Inflammatory macrophage treated with lipopolysaccharide for 1 hour (primary cell): ENCODE measurements at regions not wholly inside any gene's neighbourhood (a gene's known extent, or its start where the extent isn't known, plus 50 kb on each side); places are given as distances from the start of the nearest gene placed in this dataset.

Experiments used
- DNase-seq, 2 donors: peaks; one replicate each; pipeline ENCODE4 v3.0.0-alpha.2; 2020 to 2022

GRCh38 chr18:73514449-73514848, 633.2 kb downstream of the FBXO15 start:
- DNase-seq = no peak

GRCh38 chr18:73511771-73512503, 635.7 kb downstream of the FBXO15 start:
- no peak for DNase-seq

DNA sequence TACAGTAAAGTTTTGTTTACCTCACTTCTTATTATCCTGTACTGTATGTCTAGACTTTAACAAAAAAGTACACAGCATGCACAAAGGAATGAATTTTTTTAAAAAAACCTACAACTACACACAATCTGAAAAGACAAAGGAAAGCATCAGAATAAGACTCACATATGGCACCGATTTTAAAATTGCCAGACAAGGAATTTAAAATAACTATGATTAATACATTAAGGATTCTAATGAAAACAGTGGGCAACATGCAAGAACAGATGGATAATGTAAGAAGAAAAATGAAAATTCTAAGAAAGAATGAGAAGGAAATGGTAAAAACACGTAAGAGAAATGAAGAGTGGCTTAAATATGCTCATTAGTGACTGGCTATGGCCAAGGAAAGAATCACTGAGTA, 638.2 kb downstream of the FBXO15 start:
- DNase-seq = no peak

- DNase-seq = no peak
Measured at GRCh38 chr18:73503326-73503725, 635.5 kb upstream of the NETO1 start.

GRCh38 chr18:73487966-73488365, 620.2 kb upstream of the NETO1 start:
- DNase-seq = no peak

- no peak for DNase-seq
Measured at GRCh38 chr18:73485166-73485565, 617.4 kb upstream of the NETO1 start.

GRCh38 chr18:73482901-73483300, 615.1 kb upstream of the NETO1 start:
- DNase-seq = no peak

DNA sequence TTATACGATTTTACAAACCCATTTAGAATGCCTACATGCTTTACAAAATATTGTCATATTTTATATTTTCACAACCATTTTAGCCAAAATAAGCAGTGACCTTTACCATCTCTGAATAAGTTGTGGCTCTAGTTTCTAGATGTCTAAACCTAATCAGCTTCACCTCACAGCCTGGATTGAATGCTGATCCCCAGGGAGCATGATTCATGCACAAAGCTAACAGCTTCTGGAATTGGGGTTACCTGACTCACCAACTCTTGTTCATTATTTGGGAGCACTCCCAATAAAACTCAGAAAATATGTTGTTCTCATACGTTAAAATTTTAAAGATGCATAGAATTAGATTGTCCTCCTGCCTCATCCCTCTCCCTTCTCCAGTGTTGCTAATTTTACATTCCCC, 611.7 kb upstream of the NETO1 start:
- no peak for DNase-seq

DNA sequence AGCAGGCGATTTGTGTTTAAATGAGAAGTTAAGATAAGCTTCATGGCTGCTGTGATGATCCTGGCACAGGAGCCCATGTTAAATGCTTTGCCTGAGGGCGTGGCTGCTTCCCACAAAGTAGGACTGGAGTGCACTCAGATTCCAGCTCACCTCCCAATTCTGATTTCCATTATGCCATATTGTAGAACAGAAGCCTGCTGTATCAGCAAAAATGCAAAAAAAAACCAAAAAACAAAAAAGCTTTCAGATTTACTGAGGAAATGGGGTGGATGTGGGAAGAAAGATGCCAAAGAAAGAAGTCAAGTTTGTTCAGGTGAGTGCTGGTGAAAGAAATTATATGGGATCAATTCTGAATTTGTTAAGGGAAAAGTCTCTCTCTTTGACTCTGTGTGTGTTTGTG, 610.4 kb upstream of the NETO1 start:
- DNase-seq = no peak

GRCh38 chr18:73476031-73476430, 608.2 kb upstream of the NETO1 start:
- no peak for DNase-seq

- DNase-seq = no peak
Measured at GRCh38 chr18:73462092-73462491, 594.3 kb upstream of the NETO1 start.

GRCh38 chr18:73461780-73462059, 593.9 kb upstream of the NETO1 start:
- no peak for DNase-seq

DNA sequence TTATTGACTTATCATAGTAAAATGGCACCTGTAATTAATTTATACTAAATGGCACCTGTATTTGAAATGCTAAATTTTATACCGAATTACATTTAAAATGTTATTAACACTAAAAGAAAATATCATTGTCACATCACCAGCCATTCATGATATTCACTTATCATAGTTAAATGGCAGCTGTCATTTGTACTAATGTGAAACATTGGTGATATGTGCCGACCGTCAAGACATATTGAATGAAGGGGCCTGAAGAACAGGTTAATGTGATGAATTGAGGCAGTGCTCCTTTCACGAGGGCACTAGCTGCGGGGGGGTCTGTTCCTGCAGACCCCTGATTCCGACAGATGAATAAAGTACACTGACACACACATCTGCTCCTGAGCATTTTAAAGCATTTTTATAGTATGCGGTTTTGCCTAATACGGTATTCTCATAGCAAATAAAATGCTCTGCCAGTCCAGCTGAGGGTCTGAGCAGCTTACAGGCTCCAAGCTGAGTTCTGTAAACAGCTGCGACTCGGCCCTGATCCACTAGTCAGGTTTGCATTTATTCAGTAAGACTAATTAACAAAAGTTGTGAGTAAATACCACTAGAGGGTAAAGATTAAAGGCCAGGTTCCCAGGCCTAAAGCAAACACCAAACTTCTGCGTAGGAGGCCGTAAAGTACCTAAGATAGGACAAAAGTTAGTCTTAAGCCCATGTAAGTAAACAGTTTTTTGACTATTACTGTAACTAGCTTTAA, 593.4 kb upstream of the NETO1 start:
- DNase-seq = no peak

GRCh38 chr18:73458186-73458964, 590.6 kb upstream of the NETO1 start:
- DNase-seq = no peak

DNA sequence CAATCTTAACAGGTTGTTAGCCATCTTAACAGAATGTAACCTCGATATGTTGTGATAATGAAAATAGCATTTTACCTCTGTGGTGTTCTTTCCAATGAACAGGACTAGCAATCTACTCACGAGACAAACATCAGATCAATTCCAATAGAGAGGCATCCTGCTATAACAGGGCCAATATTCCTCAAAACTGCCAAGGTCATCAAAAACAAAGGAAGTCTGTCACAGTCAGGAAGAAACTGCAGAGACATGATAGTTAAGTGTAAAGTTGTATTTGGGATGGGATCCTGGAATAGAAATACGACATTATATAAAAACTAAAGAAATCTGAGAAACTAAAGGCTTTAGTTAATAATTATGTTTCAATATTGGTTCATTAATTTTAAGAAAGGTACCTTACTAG, 588.9 kb upstream of the NETO1 start:
- no peak for DNase-seq

- no peak for DNase-seq
Measured at GRCh38 chr18:73452866-73453265, 585.1 kb upstream of the NETO1 start.

DNA sequence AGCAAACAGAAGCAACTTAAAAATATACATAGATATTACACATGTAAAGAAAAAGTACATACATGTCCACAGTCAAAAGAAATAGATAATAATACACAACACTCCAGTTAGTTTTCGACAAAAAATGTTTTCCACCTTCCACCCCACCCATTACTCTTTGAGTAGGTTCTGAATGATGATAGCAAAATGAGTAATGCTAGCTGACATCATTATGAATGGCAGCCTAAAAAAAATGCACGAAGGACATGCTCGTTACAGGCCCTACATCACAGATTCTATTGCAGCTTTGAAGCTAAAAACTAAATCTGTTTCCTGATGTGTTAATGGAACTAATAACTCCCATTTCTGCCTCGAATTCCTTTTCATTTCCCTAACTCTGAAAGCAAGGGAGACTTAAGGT, 578.7 kb upstream of the NETO1 start:
- no peak for DNase-seq

DNA sequence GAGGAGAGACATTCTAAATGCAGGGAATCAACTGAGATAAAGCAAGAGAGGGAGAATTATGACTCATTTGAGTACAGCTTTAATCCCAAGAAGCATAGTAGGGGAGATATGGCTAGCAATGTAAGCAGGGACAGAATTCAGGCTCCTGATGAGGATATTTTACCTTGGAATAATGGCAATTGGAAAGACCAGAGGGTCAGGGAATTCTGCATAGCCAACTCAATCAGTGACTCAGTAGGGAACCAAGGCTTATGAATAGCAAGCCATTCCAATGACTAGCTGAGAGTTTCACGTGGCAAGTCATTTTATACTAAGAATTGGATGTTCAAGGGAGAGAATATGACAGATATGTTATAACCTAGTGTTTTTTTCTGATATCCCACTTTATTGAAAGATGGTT, 563.8 kb upstream of the NETO1 start:
- no peak for DNase-seq

GRCh38 chr18:73421010-73421409, 553.2 kb upstream of the NETO1 start:
- DNase-seq = no peak

- no peak for DNase-seq
Measured at GRCh38 chr18:73419531-73419930, 551.7 kb upstream of the NETO1 start.

GRCh38 chr18:73414598-73414997, 546.8 kb upstream of the NETO1 start:
- DNase-seq = no peak

DNA sequence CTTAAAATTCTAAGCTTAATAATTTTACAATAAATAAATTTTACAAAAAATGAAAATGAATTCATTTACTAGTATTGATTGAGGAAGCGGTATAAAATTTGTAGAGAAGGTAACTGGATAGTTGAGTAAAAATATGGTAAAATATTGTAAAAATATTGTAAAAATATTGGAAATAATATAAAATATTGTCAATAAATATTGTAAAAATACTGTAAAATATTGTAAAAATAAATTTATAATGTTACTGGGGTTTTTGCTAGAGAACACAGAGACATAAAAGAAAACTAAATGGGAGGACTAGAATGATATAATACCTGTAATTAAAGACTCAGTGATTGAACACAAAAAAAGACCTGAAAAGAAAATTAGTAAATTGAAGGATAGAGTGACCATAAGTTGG, 546.3 kb upstream of the NETO1 start:
- no peak for DNase-seq

GRCh38 chr18:73409242-73409641, 541.5 kb upstream of the NETO1 start:
- no peak for DNase-seq

DNA sequence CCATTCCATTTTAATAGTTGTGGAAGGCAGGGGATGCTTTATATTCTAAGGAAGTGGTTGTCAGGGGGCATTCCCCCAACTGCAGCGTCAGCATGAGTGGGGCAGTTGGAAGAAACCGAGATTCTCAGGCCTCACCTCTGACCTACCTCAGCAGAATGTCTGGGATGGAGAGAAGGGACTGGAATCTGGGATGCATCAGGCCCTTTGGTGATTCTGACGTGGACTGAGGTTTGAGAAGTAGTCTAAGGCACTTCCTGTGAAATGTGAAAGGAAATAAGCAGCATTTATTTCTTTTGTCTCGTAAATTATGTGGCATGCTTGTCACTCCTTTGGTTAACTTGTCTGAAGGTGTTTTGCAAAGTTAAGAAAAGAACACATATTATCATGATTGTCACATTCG, 540.7 kb upstream of the NETO1 start:
- no peak for DNase-seq
